ENCODE measurements at regions not wholly inside any gene's neighbourhood (a gene's known extent, or its start where the extent isn't known, plus 50 kb on each side); places are given as distances from the start of the nearest gene placed in this dataset.
"Not testable (repeated sequence)": the region's sequence is repeated elsewhere in the genome, so short reads cannot be mapped to it uniquely, and the experiment has no call there.

GRCh38 chr1:203995228-203995627 lies 77.7 kb upstream of the SOX13 start:
- Histone ChIP-seq H3K4me3 (no peak overlapping the region), H3K27ac (no peak overlapping the region), H3K4me1 (no peaks in the 10 kb centered on the region), H3K9me3 (peaks cover 0 to 3% (median 0%) of the 10 kb centered on the region in 3 donors), H3K36me3 (no peaks in the 10 kb centered on the region), H3K27me3 (peaks cover 23% of the 10 kb centered on the region)
- 24 to 32% methylated on average over 4 of the region's 4 CpGs for WGBS, 2 donors (ENCODE audit: low coverage in 1 of 2)
- no peak for ATAC-seq
- no peak for TF ChIP-seq EP300 (IDR thresholded peaks at IDR 0.05)
- no peak for TF ChIP-seq POLR2A (IDR thresholded peaks at IDR 0.05)
- no peak for TF ChIP-seq POLR2AphosphoS5 (IDR thresholded peaks at IDR 0.05)
- TF ChIP-seq CTCF (IDR thresholded peaks at IDR 0.05): no peak

DNA sequence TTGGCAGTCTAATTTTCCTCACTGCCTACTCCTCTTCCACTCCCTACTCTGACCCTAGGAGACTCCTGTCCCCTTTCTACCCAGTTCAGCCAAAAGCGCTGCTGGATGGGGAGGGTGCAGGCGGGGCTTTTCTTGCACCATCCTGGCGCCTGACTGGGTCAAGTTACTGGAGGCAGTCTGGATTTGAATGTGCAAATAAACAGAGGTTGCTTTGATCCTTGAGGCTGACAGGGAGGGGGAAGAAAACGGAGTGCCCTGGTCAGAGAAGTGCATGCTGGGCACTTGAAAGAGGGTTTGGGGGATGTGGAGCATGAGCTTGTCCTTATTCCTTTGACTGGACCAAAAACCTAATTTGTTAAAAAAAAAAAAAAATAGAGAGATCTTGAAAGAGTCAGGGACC lies 76.8 kb upstream of the SOX13 start:
- no peak overlapping the region for H3K4me3 ChIP-seq
- H3K9me3 ChIP-seq: peaks cover 0 to 12% (median 0%) of the 10 kb centered on the region in 3 donors
- no peaks in the 10 kb centered on the region for H3K36me3 ChIP-seq
- WGBS, 2 donors (ENCODE audit: low coverage in 1 of 2): 31 to 40% methylated on average over 1 to 3 of the region's 4 CpGs
- H3K27ac ChIP-seq: no peak overlapping the region
- no peaks in the 10 kb centered on the region for H3K4me1 ChIP-seq
- TF ChIP-seq CTCF (IDR thresholded peaks at IDR 0.05) (no peak), POLR2AphosphoS5 (IDR thresholded peaks at IDR 0.05) (no peak), EP300 (IDR thresholded peaks at IDR 0.05) (no peak), POLR2A (IDR thresholded peaks at IDR 0.05) (no peak)
- no peak for ATAC-seq
- peaks cover 23% of the 10 kb centered on the region for H3K27me3 ChIP-seq

DNA sequence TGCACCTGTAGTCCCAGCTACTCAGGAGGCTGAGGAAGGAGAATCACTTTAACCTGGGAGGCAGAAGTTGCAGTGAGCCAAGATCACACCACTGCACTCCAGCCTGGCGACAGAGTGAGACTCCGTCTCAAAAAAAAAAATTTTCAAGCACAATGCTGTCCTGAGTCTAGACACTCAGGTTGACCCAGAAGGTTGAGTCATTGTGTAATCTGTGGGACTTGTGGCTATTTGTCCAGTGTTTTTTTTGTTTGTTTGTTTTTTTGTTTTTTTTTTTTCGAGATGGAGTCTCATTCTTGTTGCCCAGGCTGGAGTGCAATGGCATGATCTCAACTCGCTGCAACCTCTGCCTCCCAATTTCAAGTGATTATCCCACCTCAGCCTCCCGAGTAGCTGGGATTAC lies 74.3 kb upstream of the SOX13 start:
- H3K4me3 ChIP-seq, H3K36me3 ChIP-seq, H3K27ac ChIP-seq, ATAC-seq, H3K4me1 ChIP-seq: not testable (repeated sequence)
- Histone ChIP-seq H3K27me3 (peaks cover 23% of the 10 kb centered on the region), H3K9me3 (peaks cover 0 to 16% (median 0%) of the 10 kb centered on the region in 3 donors)
- WGBS, 2 donors (ENCODE audit: low coverage in 1 of 2): 88 to 92% methylated on average over 2 to 5 of the region's 5 CpGs

- H3K27ac ChIP-seq: no peak overlapping the region
- no peak for ATAC-seq
- H3K9me3 ChIP-seq: peaks cover 0 to 16% (median 0%) of the 10 kb centered on the region in 3 donors
- no peaks in the 10 kb centered on the region for H3K36me3 ChIP-seq
- no peak for TF ChIP-seq CTCF (IDR thresholded peaks at IDR 0.05)
- no peak for TF ChIP-seq POLR2AphosphoS5 (IDR thresholded peaks at IDR 0.05)
- H3K27me3 ChIP-seq: peaks cover 18% of the 10 kb centered on the region
- no peak overlapping the region for H3K4me3 ChIP-seq
- no peaks in the 10 kb centered on the region for H3K4me1 ChIP-seq
These were observed 73.3 kb upstream of the SOX13 start for GRCh38 chr1:203999618-204000017.

- no peaks in the 10 kb centered on the region for H3K36me3 ChIP-seq
- WGBS, 2 donors (ENCODE audit: low coverage in 1 of 2): 93% methylated on average over 2 of the region's 2 CpGs; no CpG with 5 or more reads in 1 of the 2 donors
- H3K27me3 ChIP-seq: peaks cover 3% of the 10 kb centered on the region
- H3K4me1 ChIP-seq: no peaks in the 10 kb centered on the region
- H3K4me3 ChIP-seq: no peak overlapping the region
- peaks cover 0 to 16% (median 0%) of the 10 kb centered on the region in 3 donors for H3K9me3 ChIP-seq
- ATAC-seq: no peak
- H3K27ac ChIP-seq: no peak overlapping the region
- TF ChIP-seq EP300 (IDR thresholded peaks at IDR 0.05): no peak
- no peak for TF ChIP-seq CTCF (IDR thresholded peaks at IDR 0.05)
- TF ChIP-seq POLR2A (IDR thresholded peaks at IDR 0.05): no peak
- no peak for TF ChIP-seq POLR2AphosphoS5 (IDR thresholded peaks at IDR 0.05)
These were observed 71.6 kb upstream of the SOX13 start for GRCh38 chr1:204001166-204001901.

All from gastroesophageal sphincter (tissue), 4 donors.